Adrenal gland (tissue), 5 donors: ENCODE measurements at regions not wholly inside any gene's neighbourhood (a gene's known extent, or its start where the extent isn't known, plus 50 kb on each side); places are given as distances from the start of the nearest gene placed in this dataset.

Experiments
- POLR2A ChIP-seq, 2 donors: fragments of 450-650 bp; IDR thresholded peaks; one replicate each; pipeline ENCODE4 v1.6.1; 2017; ENCODE audit warnings: antibody characterized with exemption in 2 of 2, mild to moderate bottlenecking in 2 of 2, moderate library complexity in 1 of 2
- TF ChIP-seq, protein P1 (sequence below), 6 experiments: fragments of 450-650 bp in 4 of 6; fragments of 200-600 bp in 2 of 6; sonication (generic) in 1 of 6; IDR thresholded peaks; 1 replicate in 5 of 6; 2 replicates in 1 of 6; pipeline versions ENCODE4 v1.5.1 to v1.8.0; 2016 to 2021; ENCODE audit warnings: antibody characterized with exemption in 6 of 6, mild to moderate bottlenecking in 2 of 6, moderate library complexity in 1 of 6
- donor health status: DM: no; HTN: no; CAD: no.

DNA sequence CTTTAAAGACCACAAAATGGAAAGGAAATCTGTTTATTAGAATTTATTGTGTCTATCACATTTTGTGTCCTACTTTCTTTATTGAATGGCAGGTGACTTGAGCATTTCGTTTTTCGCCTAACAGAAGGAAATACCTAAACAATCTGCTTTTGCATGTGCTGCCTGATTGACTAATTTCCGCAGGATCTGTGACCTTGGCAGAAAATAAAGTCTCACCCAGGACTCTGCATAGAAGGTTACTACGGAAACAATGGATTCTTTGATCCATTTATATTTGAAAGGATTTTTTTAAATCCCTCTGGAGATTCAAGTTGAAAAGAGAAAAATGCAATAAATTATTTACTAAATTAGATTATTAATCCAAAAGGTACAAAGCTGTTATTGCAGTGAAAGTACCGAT lies 61.0 kb upstream of the CAST start:
- TF ChIP-seq, protein P1, sequence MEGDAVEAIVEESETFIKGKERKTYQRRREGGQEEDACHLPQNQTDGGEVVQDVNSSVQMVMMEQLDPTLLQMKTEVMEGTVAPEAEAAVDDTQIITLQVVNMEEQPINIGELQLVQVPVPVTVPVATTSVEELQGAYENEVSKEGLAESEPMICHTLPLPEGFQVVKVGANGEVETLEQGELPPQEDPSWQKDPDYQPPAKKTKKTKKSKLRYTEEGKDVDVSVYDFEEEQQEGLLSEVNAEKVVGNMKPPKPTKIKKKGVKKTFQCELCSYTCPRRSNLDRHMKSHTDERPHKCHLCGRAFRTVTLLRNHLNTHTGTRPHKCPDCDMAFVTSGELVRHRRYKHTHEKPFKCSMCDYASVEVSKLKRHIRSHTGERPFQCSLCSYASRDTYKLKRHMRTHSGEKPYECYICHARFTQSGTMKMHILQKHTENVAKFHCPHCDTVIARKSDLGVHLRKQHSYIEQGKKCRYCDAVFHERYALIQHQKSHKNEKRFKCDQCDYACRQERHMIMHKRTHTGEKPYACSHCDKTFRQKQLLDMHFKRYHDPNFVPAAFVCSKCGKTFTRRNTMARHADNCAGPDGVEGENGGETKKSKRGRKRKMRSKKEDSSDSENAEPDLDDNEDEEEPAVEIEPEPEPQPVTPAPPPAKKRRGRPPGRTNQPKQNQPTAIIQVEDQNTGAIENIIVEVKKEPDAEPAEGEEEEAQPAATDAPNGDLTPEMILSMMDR (IDR thresholded peaks at IDR 0.05) = no peak
- TF ChIP-seq POLR2A (IDR thresholded peaks at IDR 0.05) = no peak
